ENCODE measurements at regions not wholly inside any gene's neighbourhood (a gene's known extent, or its start where the extent isn't known, plus 50 kb on each side); places are given as distances from the start of the nearest gene placed in this dataset.
"Not testable (repeated sequence)": the region's sequence is repeated elsewhere in the genome, so short reads cannot be mapped to it uniquely, and the experiment has no call there.

GRCh38 chr4:133594390-133595207 lies 445.5 kb downstream of the PCDH10 start:
- DNase-seq (ENCODE audit: low read depth in 2 of 2) = no peak

GRCh38 chr4:133593764-133594163 lies 444.7 kb downstream of the PCDH10 start:
- no peak for DNase-seq (ENCODE audit: low read depth in 2 of 2)

- DNase-seq (ENCODE audit: low read depth in 2 of 2) = no peak
Observed at GRCh38 chr4:133592591-133592990, 443.5 kb downstream of the PCDH10 start.

GRCh38 chr4:133592106-133592505 lies 443.0 kb downstream of the PCDH10 start:
- no peak for DNase-seq (ENCODE audit: low read depth in 2 of 2)

- DNase-seq (ENCODE audit: low read depth in 2 of 2) = no peak
Observed at GRCh38 chr4:133588306-133588705, 439.2 kb downstream of the PCDH10 start.

- no peak for DNase-seq (ENCODE audit: low read depth in 2 of 2)
Observed at GRCh38 chr4:133585323-133585722, 436.2 kb downstream of the PCDH10 start.

GRCh38 chr4:133584714-133585113 lies 435.6 kb downstream of the PCDH10 start:
- no peak for DNase-seq (ENCODE audit: low read depth in 2 of 2)

GRCh38 chr4:133581996-133582619 lies 433.0 kb downstream of the PCDH10 start:
- DNase-seq (ENCODE audit: low read depth in 2 of 2) = no peak

- no peak for DNase-seq (ENCODE audit: low read depth in 2 of 2)
Observed at GRCh38 chr4:133574248-133574647, 425.2 kb downstream of the PCDH10 start.

- peak in 1 of 2 donors; percentile 19 for DNase-seq (ENCODE audit: low read depth in 2 of 2)
Observed at GRCh38 chr4:133565379-133565778, 416.3 kb downstream of the PCDH10 start.

- DNase-seq (ENCODE audit: low read depth in 2 of 2) = no peak
Observed at GRCh38 chr4:133559987-133560386, 410.9 kb downstream of the PCDH10 start.

GRCh38 chr4:133555671-133556070 lies 406.6 kb downstream of the PCDH10 start:
- no peak for DNase-seq (ENCODE audit: low read depth in 2 of 2)

- DNase-seq (ENCODE audit: low read depth in 2 of 2) = no peak
Observed at GRCh38 chr4:133550436-133550835, 401.3 kb downstream of the PCDH10 start.

- DNase-seq (ENCODE audit: low read depth in 2 of 2) = no peak
Observed at GRCh38 chr4:133544097-133544496, 395.0 kb downstream of the PCDH10 start.

- no peak for DNase-seq (ENCODE audit: low read depth in 2 of 2)
Observed at GRCh38 chr4:133537780-133538281, 388.7 kb downstream of the PCDH10 start.

- DNase-seq (ENCODE audit: low read depth in 2 of 2) = not testable (repeated sequence)
Observed at GRCh38 chr4:133534224-133534623, 385.1 kb downstream of the PCDH10 start.

GRCh38 chr4:133524369-133524768 lies 375.3 kb downstream of the PCDH10 start:
- no peak for DNase-seq (ENCODE audit: low read depth in 2 of 2)

GRCh38 chr4:133513901-133514300 lies 364.8 kb downstream of the PCDH10 start:
- no peak for DNase-seq (ENCODE audit: low read depth in 2 of 2)

- no peak for DNase-seq (ENCODE audit: low read depth in 2 of 2)
Observed at GRCh38 chr4:133498149-133498548, 349.1 kb downstream of the PCDH10 start.

- DNase-seq (ENCODE audit: low read depth in 2 of 2) = no peak
Observed at GRCh38 chr4:133493776-133494175, 344.7 kb downstream of the PCDH10 start.

GRCh38 chr4:133493241-133493640 lies 344.1 kb downstream of the PCDH10 start:
- DNase-seq (ENCODE audit: low read depth in 2 of 2) = no peak

- DNase-seq (ENCODE audit: low read depth in 2 of 2) = no peak
Observed at GRCh38 chr4:133484287-133484686, 335.2 kb downstream of the PCDH10 start.
